IPS-18c (cell line): ENCODE measurements at regions not wholly inside any gene's neighbourhood (a gene's known extent, or its start where the extent isn't known, plus 50 kb on each side); places are given as distances from the start of the nearest gene placed in this dataset.
"Not testable (repeated sequence)": the region's sequence is repeated elsewhere in the genome, so short reads cannot be mapped to it uniquely, and the experiment has no call there.

Source experiments
- H3K4me3 ChIP-seq: 2 replicates; pipeline ENCODE4 v1.7.0; 2013; ENCODE audit warnings: low read depth, mild to moderate bottlenecking, low read length, moderate library complexity; ENCODE audit not compliant: insufficient read depth
- H3K9me3 ChIP-seq: one replicate; pipeline ENCODE4 v1.6.1; 2013; ENCODE audit warnings: mild to moderate bottlenecking, low read length, moderate library complexity; ENCODE audit not compliant: control insufficient read depth, insufficient read depth

GRCh38 chr2:23020659-23021058, 364.3 kb upstream of the KLHL29 start:
- Histone ChIP-seq H3K9me3 (no peaks in the 10 kb centered on the region), H3K4me3 (no peak overlapping the region)

GRCh38 chr2:23021311-23022120, 363.5 kb upstream of the KLHL29 start:
- no peaks in the 10 kb centered on the region for H3K9me3 ChIP-seq

GRCh38 chr2:23023722-23024121, 361.3 kb upstream of the KLHL29 start:
- no peak overlapping the region for H3K4me3 ChIP-seq
- H3K9me3 ChIP-seq: no peaks in the 10 kb centered on the region

More at GRCh38 chr2:23021311-23022120, 363.5 kb upstream of the KLHL29 start:
- no peak overlapping the region for H3K4me3 ChIP-seq

- no peak overlapping the region for H3K4me3 ChIP-seq
- no peaks in the 10 kb centered on the region for H3K9me3 ChIP-seq
Observed at GRCh38 chr2:23026671-23027070, 358.3 kb upstream of the KLHL29 start.

- no peak overlapping the region for H3K4me3 ChIP-seq
- no peaks in the 10 kb centered on the region for H3K9me3 ChIP-seq
Observed at GRCh38 chr2:23027396-23027795, 357.6 kb upstream of the KLHL29 start.

- Histone ChIP-seq H3K4me3 (no peak overlapping the region), H3K9me3 (no peaks in the 10 kb centered on the region)
Observed at GRCh38 chr2:23028106-23028505, 356.9 kb upstream of the KLHL29 start.

GRCh38 chr2:23029111-23029510, 355.9 kb upstream of the KLHL29 start:
- Histone ChIP-seq H3K4me3 (no peak overlapping the region), H3K9me3 (no peaks in the 10 kb centered on the region)

GRCh38 chr2:23029951-23030350, 355.0 kb upstream of the KLHL29 start:
- no peaks in the 10 kb centered on the region for H3K9me3 ChIP-seq
- no peak overlapping the region for H3K4me3 ChIP-seq

GRCh38 chr2:23034996-23035395, 350.0 kb upstream of the KLHL29 start:
- no peak overlapping the region for H3K4me3 ChIP-seq
- H3K9me3 ChIP-seq: no peaks in the 10 kb centered on the region

- Histone ChIP-seq H3K9me3 (no peaks in the 10 kb centered on the region), H3K4me3 (no peak overlapping the region)
Observed at GRCh38 chr2:23036629-23037028, 348.4 kb upstream of the KLHL29 start.

- no peak overlapping the region for H3K4me3 ChIP-seq
Observed at GRCh38 chr2:23037596-23037995, 347.4 kb upstream of the KLHL29 start.

GRCh38 chr2:23041443-23041842, 343.5 kb upstream of the KLHL29 start:
- H3K9me3 ChIP-seq: no peaks in the 10 kb centered on the region
- no peak overlapping the region for H3K4me3 ChIP-seq

More at GRCh38 chr2:23037596-23037995, 347.4 kb upstream of the KLHL29 start:
- no peaks in the 10 kb centered on the region for H3K9me3 ChIP-seq

- Histone ChIP-seq H3K9me3 (no peaks in the 10 kb centered on the region), H3K4me3 (no peak overlapping the region)
Observed at GRCh38 chr2:23042216-23042906, 342.6 kb upstream of the KLHL29 start.

GRCh38 chr2:23050388-23050787, 334.6 kb upstream of the KLHL29 start:
- Histone ChIP-seq H3K9me3 (no peaks in the 10 kb centered on the region), H3K4me3 (no peak overlapping the region)

- H3K4me3 ChIP-seq: no peak overlapping the region
- H3K9me3 ChIP-seq: no peaks in the 10 kb centered on the region
Observed at GRCh38 chr2:23053601-23054000, 331.4 kb upstream of the KLHL29 start.

GRCh38 chr2:23055251-23055650, 329.7 kb upstream of the KLHL29 start:
- H3K9me3 ChIP-seq: no peaks in the 10 kb centered on the region
- no peak overlapping the region for H3K4me3 ChIP-seq

- H3K9me3 ChIP-seq: not testable (repeated sequence)
Observed at GRCh38 chr2:23056846-23057245, 328.1 kb upstream of the KLHL29 start.

GRCh38 chr2:23058435-23058834, 326.5 kb upstream of the KLHL29 start:
- Histone ChIP-seq H3K4me3 (no peak overlapping the region), H3K9me3 (no peaks in the 10 kb centered on the region)

More at GRCh38 chr2:23056846-23057245, 328.1 kb upstream of the KLHL29 start:
- not testable (repeated sequence) for H3K4me3 ChIP-seq
